ENCODE measurements at regions not wholly inside any gene's neighbourhood (a gene's known extent, or its start where the extent isn't known, plus 50 kb on each side); places are given as distances from the start of the nearest gene placed in this dataset.

GRCh38 chr6:48671505-48671904, 560.5 kb upstream of the PTCHD4 start:
- no peak for TF ChIP-seq EP300 (IDR thresholded peaks at IDR 0.05; ENCODE audit: borderline replicate concordance)
- no peak for TF ChIP-seq EGR1 (IDR thresholded peaks at IDR 0.05)
- TF ChIP-seq CREB1 (IDR thresholded peaks at IDR 0.05; ENCODE audit: low read depth): no peak
- no peak for TF ChIP-seq TEAD4 (IDR thresholded peaks at IDR 0.05)
- no peak for TF ChIP-seq CEBPB (IDR thresholded peaks at IDR 0.05)
- no peak for TF ChIP-seq TCF12 (IDR thresholded peaks at IDR 0.05; ENCODE audit: low read depth)
- no peak for TF ChIP-seq TAF1 (IDR thresholded peaks at IDR 0.05; ENCODE audit: low read depth)
- TF ChIP-seq REST (IDR thresholded peaks at IDR 0.05; ENCODE audit: low read depth): no peak
- TF ChIP-seq YY1 (IDR thresholded peaks at IDR 0.05; ENCODE audit: low read depth): no peak
- TF ChIP-seq FOXM1 (IDR thresholded peaks at IDR 0.05; ENCODE audit: borderline replicate concordance, low read depth): no peak
- no peak for TF ChIP-seq MAX (IDR thresholded peaks at IDR 0.05)
- TF ChIP-seq USF1 (IDR thresholded peaks at IDR 0.05): no peak
- TF ChIP-seq NFIC (IDR thresholded peaks at IDR 0.05): no peak

Measured in Ishikawa (cell line).